GM21390 (cell line): ENCODE measurements at regions not wholly inside any gene's neighbourhood (a gene's known extent, or its start where the extent isn't known, plus 50 kb on each side); places are given as distances from the start of the nearest gene placed in this dataset.
A peak's percentile ranks its signal among the peaks of the same experiment; 100 is the strongest.
"Not testable (repeated sequence)": the region's sequence is repeated elsewhere in the genome, so short reads cannot be mapped to it uniquely, and the experiment has no call there.

ENCODE experiments used
- ATAC-seq: cut with Tn5 transposase; IDR thresholded peaks from one replicate; pipeline ENCODE4 v1.9.1; 2021; ENCODE audit not compliant: unreplicated experiment

DNA sequence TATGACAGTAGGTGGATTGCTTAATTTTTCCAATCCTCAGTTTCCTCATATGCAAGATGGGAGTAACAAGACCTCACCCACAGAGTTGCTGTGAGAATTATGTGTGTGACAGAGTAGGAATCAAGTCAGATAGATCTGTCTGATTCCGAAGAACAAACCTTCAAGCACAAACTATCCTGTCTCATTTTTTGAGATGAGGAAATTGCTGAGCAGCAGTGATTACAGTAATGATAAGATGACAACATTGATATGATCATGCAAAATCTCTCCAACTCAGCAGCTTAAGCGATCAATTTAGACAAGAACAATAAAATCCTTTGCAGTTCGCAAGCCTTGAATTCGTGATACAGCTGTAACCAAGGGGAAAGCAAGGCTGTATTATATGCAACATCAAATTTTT lies 474.1 kb downstream of the OMA1 start:
- no peak for ATAC-seq

DNA sequence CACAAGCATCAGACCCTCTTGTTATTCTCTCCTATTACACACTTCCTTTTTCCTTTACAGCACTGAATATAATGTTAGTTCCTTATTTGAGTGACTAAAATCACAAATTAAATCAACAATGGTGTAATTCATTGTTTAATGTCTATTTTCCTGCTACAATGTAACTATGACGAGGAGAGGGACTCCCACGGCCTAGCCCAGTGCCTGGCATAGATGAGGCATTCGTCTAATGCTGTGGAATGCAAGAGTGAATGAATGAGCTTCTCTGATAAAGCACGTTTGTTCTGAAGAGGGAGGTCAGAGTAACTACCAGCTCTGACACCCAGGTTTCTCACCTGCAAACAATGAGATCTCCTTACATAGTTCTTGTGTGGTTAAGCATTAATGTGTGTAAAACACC lies 479.4 kb downstream of the OMA1 start:
- no peak for ATAC-seq

- ATAC-seq = no peak
These were observed 481.0 kb downstream of the OMA1 start for GRCh38 chr1:58065520-58065919.

DNA sequence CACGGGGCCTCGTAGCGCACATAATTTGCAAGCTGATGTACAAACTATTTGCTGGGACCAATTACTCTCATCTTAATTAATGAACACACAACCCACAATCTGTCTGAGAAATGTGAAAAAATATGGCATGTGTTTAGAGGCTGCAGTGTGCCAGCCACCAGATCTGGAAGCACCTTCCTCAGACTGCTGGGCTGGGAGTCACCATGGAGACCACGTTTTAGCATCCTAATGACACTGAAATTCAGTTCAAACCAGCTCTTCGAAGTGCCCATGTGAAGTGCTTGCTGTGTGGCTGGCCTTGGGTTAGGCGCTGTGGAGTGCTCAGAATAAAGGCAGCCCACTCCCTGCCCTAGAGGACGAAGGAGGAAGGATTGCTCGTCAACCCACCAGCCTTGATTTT lies 482.4 kb downstream of the OMA1 start:
- no peak for ATAC-seq

DNA sequence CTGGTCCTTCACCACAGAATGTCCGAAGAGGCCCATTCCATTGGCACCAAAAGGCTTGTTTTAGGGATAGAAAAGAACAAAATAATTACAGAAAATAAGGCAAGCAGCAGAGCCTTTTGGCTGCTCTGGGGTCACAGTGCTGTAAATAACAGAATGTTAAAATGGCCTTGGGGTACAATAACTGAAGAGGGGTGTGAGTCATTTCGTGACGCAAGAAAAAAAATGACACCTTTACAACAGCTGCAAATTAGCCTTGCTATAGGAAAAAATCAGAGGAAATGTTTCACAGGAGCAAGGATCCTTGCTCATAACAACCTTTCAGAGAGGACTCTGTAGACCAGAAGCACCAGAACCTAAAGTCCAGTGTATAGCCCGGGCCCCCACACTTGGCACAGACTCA lies 483.4 kb downstream of the OMA1 start:
- ATAC-seq = no peak

GRCh38 chr1:58062635-58063034 lies 483.9 kb downstream of the OMA1 start:
- ATAC-seq = no peak

DNA sequence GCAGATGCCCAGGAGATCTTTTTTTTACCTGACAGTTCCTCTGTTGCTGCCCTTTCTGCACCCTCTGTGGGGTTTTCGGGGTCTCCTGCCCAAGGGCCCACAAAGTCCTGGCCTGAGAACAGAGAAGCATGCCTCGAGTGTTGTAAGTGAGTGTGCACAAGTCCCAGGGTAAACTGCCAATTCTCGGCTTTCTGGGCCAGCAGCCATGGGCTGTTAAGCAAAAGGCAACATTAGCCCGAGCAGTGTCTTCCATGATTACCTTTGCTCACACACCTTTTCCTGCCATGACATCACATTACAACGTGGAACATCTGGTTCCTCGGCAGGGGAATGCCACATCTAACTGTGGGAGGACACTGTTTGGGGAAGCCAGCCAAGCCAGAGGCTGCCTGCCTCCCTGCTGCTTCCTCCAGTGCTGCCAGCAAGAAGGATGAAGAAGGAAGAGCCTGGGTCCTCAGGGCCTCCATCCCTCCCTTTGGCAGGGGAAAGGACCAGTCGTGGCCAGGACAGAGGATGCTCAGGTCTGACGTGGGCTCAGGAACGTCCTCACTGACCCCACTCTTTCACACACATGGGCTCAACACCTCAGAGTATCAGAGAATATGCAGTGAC lies 485.9 kb downstream of the OMA1 start:
- no peak for ATAC-seq

GRCh38 chr1:58059789-58060188 lies 486.7 kb downstream of the OMA1 start:
- no peak for ATAC-seq

DNA sequence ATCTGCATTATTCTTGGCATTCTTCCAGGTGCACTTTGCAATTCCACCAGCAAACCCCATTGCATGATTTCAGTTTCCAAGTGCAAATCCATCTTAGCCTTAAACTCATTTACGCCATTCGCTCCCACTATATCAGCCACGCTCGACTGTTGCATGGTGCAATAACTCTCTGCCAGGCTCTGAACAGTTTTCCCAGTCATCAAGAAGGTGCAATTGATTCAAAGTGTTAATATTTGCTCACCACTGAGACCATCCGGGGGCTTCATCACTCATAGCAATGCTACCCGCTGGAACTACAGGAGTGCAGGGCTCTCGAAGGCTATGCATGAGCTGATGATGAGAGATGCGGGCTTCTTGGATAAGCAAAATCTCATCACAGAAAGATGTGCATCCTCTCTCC lies 488.2 kb downstream of the OMA1 start:
- no peak for ATAC-seq

DNA sequence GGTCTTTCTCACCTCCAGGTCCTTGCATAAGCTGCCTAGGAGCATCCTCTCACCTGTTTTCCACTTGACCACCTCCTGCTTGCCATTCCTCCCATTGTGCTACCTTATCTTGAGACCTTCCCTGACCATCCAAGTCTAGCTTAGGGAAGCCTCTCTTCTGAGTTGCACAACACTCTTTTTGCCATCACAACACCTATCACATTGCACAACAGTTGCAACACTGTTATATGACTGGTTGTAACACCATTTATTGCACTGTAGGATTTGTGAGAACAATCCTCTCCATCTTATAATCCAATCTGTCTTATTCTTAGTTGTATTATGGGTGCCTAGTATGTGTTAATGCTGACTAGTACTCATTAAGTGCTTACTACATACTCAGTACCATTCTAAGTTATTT lies 488.7 kb downstream of the OMA1 start:
- no peak for ATAC-seq

- not testable (repeated sequence) for ATAC-seq
These were observed 495.3 kb downstream of the OMA1 start for GRCh38 chr1:58051187-58051586.

DNA sequence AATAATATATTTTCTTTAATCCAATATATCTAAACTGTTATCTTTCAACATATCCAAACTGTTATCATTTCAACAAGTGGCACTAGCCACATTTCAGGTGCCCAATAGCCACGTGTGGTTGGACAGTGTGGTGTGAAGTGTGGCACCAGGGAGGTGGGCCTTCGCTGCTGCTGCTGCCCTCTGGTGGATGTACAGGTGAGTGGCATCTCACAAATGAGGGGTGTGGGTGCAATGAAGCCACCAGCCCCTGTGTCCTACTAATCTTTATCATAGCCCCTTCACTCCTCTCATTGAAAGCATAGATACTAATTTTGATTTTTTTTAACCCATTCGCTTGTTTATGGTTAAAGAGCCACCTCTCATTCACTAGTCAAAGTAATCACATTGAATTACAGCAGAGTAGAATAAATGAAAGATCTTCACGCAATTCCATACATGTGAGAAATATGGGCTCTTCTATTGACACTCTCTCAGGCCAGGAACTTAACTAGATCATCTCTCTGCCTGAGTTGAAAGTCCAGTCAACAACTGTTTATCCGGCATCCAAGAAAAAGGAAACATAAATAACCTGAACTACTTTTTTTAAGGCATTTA lies 499.2 kb downstream of the OMA1 start:
- ATAC-seq = peak; percentile 57

DNA sequence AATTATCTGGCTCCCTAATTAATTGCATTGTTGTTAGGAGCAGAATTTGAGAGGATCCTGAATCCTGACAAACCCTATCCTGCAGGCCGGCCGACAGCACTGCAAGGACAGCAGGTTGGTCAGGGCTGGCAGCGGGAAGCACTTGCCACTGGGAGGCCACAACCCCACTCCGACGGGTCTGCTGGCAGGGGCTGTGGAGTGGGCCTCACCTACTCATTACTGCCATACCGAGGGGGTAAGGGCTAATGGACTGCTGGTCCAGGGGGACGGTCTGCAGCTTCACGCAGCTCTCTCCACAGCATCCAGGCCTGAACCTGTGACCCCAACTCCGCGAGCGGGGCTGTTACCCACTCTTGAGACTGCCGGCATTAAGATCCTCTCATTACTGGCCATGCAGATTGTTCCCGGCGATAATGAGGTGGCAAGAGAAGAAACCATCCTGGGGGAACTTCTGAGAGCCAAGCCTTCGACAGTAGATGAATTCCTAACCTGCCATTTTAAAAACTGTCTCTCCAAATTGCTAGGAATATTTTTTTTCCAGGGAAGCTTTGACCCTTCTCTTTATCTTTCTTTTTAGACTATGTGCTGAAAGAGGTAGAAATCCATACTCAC lies 501.3 kb downstream of the OMA1 start:
- ATAC-seq = no peak

- ATAC-seq = no peak
These were observed 504.9 kb downstream of the OMA1 start for GRCh38 chr1:58041621-58042020.

DNA sequence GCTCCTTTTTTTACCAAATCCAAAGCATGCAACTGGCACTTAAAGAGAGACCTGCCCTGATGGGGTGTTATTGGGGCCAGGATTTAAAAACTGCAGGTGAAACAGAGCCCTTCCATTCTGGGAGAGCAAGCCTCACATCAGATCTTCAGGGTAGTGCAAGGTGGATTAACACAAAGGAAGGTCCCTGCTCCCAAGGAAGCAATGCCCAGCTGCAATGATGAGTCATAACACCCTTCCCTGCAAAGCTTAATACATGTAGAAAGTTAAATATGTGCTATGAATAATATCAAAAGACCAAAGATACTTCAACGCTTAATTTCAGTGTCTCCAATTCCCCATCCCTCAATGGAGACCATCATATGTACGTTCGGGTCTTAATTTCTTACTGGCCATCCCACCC lies 508.0 kb downstream of the OMA1 start:
- ATAC-seq = no peak

DNA sequence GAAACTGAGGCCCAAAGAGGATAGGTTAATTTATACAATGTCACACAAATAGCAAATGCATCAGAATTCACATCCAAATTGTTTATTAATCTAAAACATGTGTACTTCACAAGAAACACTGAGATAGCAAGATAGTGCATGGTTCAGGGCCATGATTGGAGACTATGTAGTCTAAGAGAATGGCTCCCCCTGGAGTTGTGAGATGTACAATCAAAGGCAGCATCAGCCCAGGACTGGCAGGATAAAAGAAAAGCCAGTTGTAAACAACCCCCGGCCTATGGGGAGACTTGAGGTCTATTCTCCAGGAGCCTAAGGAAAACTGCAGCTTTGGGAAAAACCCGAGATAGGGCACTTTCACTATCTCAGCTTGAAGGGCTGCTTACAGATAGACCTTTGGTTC lies 511.0 kb downstream of the OMA1 start:
- ATAC-seq = no peak

- ATAC-seq = no peak
These were observed 513.2 kb downstream of the OMA1 start for GRCh38 chr1:58033311-58033710.

DNA sequence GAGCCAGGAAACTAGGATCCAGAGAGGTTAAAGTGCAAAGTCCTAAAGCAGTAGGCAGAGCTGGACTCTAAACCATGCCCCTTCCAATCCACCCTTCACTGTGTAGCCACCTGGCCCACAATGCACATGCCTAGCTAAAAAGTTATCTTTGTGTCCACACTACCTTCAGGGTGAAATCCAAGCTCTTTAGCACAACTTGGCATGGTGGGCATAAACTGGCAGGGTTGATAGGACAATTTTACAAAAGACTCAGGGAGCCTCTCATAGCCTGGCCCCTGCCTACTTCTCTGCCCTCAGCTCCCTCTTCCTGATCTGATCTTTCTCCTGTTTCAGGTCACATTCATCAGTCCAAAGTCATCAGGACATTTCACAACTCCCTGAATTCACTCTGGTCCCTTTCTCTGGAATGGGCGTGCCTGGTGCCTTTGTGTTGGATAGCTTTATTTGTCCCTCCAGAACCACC lies 513.9 kb downstream of the OMA1 start:
- ATAC-seq = no peak

DNA sequence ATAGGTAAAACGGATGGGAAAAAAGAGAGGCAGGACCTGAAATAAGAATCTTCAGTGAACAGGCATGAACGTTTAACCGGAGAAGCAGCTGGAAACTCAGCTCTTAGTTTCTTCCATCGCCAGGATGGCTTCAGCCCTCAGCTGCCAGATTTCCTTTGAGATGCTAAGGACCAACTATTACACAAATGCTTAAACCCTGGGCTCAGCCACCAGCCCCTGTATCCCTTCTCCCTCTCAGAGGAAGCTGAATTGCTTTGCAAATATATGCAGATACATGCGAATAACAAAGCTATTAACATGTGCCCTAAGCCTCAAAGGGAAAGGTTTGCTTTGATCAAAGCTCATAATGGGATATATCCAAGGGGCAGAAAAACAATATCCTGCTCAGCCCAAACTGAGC lies 515.1 kb downstream of the OMA1 start:
- no peak for ATAC-seq

DNA sequence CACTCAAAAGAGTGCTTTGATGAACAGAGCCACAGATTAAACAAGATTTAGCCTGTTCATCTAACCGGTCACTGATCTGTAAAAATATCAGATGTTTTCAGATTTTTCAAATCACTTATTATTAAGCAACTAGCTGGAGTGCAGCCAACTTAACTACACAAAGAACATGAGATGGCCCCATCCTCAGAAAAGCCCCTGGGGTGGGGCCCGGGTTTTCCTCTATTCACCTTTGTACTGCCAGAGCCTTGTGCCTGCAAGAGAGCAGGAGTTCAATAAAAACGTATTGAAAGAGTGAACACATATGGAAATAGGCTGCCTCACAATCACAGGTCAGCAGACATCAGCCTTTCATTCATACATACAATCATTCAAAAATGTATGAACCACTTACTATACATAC lies 516.1 kb downstream of the OMA1 start:
- ATAC-seq = no peak

- ATAC-seq = no peak
These were observed 528.9 kb downstream of the OMA1 start for GRCh38 chr1:58017641-58018040.

DNA sequence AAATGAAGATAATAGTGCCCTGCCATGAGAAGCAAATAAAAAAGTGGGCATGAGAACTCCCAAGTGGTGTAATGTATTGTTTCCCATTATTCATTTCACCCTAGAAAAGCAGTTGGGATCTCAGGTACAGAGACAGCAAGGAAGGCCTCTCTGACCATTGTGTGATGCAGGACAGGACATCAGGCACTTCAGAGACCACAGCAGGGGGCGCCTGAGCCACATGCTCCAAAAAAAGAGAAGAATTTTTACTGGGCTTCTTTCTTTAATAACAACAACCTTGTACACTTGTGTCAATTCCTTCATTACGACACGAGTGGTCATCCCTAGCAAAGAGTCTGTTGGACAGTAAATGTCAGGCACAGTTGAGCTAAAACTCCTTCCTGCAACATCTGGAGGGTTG lies 533.3 kb downstream of the OMA1 start:
- ATAC-seq = no peak

- no peak for ATAC-seq
These were observed 534.5 kb downstream of the OMA1 start for GRCh38 chr1:58011978-58012377.
